Lower leg skin (tissue), 4 donors: ENCODE measurements at regions not wholly inside any gene's neighbourhood (a gene's known extent, or its start where the extent isn't known, plus 50 kb on each side); places are given as distances from the start of the nearest gene placed in this dataset.

Experiments used
- DNase-seq, 2 donors: peaks; one replicate each; pipeline ENCODE4 v3.0.0-alpha.2; 2019; ENCODE audit warnings: low spot score in 2 of 2
- H3K4me3 ChIP-seq: fragments of 200-600 bp; sonication (generic); 2 replicates; pipeline ENCODE4 v1.5.1; 2017; ENCODE audit warnings: mild to moderate bottlenecking, low read depth; ENCODE audit not compliant: poor library complexity, severe bottlenecking
- POLR2A ChIP-seq, 2 donors: fragments of 450-650 bp; IDR thresholded peaks; one replicate each; pipeline ENCODE4 v1.6.1; 2016 to 2017; ENCODE audit warnings: antibody characterized with exemption in 2 of 2, mild to moderate bottlenecking in 1 of 2, moderate library complexity in 1 of 2
- WGBS, 2 donors: methylation state at CpG; one replicate each; pipeline ENCODE4 v1.1.5; 2018; 5-methylcytosine and 5-hydroxymethylcytosine counted together
- intact Hi-C: fragments of 100-400 bp; cut with DNase I; formaldehyde crosslinking; loops from one replicate; pipeline ENCODE4 v1.15.0; 2023; ENCODE audit warnings: low total_unique reads
- TF ChIP-seq, protein P1 (sequence below), 3 donors: fragments of 450-650 bp; IDR thresholded peaks; one replicate each; pipeline ENCODE4 v1.5.1; 2016; ENCODE audit warnings: antibody characterized with exemption in 3 of 3, mild to moderate bottlenecking in 3 of 3, moderate library complexity in 2 of 3

DNA sequence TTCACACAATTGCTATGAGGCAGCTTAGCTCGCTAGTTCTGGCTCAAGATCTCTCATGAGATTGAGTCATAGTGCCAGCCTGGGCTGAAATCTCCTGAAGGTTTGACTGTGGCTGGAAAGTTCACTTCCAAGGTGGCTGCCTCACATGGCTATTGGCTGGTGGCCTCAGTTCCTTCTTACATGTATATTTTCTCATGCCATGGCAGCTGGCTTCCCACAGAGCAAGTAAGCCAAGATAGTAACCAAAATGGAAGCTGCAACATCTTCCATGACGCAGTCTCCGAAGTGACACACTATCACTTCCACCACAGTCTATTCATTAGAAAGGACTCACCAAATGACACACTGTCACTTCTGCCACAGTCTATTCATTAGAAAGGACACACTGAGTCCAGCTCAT is 160.4 kb upstream of the PRDM1 start:
- TF ChIP-seq, protein P1, sequence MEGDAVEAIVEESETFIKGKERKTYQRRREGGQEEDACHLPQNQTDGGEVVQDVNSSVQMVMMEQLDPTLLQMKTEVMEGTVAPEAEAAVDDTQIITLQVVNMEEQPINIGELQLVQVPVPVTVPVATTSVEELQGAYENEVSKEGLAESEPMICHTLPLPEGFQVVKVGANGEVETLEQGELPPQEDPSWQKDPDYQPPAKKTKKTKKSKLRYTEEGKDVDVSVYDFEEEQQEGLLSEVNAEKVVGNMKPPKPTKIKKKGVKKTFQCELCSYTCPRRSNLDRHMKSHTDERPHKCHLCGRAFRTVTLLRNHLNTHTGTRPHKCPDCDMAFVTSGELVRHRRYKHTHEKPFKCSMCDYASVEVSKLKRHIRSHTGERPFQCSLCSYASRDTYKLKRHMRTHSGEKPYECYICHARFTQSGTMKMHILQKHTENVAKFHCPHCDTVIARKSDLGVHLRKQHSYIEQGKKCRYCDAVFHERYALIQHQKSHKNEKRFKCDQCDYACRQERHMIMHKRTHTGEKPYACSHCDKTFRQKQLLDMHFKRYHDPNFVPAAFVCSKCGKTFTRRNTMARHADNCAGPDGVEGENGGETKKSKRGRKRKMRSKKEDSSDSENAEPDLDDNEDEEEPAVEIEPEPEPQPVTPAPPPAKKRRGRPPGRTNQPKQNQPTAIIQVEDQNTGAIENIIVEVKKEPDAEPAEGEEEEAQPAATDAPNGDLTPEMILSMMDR (IDR thresholded peaks at IDR 0.05) = no peak
- no peak for TF ChIP-seq POLR2A (IDR thresholded peaks at IDR 0.05)
- WGBS, 2 donors = 91 to 97% methylated on average over 3 of the region's 3 CpGs
- no peak overlapping the region for H3K4me3 ChIP-seq
- no peak for DNase-seq
- intact Hi-C loops = no loop called here

DNA sequence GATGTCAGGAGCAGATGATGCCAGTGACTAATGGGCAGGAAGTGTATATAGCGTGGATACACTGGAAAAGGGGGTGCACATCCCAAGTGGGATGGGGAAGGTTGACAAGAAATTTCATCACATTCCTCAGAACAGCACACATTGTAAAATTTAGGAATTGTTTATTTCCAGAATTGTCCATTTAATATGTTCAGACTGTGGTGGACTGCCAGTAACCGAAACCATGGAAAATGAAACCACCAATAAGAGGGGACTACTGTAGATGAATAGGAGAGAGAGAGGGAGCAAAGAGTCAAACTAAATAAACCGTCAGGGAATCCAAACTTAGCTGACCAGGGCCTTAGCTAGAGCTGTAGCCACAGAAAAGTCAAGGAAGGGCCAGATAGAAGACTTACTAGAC is 164.4 kb upstream of the PRDM1 start:
- TF ChIP-seq, protein P1 (IDR thresholded peaks at IDR 0.05) = no peak
- no peak for TF ChIP-seq POLR2A (IDR thresholded peaks at IDR 0.05)
- intact Hi-C loops = no loop called here
- WGBS, 2 donors = 84 to 87% methylated on average over 3 of the region's 3 CpGs
- DNase-seq = no peak
- no peak overlapping the region for H3K4me3 ChIP-seq

DNA sequence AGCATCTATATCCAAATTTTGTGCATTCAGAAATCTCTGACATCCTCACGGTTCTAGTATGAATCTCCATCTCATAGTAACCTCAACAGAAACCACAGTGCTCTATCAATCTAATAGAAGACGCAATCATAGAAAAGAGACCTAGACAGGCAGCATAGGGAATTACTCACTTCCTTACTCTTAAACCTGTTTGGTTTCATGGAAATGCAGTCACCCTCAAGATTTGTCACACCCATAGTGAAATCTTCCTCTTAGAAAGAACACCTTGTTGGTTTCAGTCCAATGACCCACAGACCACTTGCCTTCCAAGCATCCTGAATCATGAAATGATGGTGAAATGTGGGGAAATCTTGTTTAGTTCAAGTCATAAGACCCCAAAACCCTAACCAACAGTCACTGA is 166.1 kb upstream of the PRDM1 start:
- no peak overlapping the region for H3K4me3 ChIP-seq
- no peak for TF ChIP-seq POLR2A (IDR thresholded peaks at IDR 0.05)
- TF ChIP-seq, protein P1 (IDR thresholded peaks at IDR 0.05) = no peak
- no peak for DNase-seq
- 86 to 90% methylated on average over 2 of the region's 2 CpGs for WGBS, 2 donors
- intact Hi-C loops = no loop called here

DNA sequence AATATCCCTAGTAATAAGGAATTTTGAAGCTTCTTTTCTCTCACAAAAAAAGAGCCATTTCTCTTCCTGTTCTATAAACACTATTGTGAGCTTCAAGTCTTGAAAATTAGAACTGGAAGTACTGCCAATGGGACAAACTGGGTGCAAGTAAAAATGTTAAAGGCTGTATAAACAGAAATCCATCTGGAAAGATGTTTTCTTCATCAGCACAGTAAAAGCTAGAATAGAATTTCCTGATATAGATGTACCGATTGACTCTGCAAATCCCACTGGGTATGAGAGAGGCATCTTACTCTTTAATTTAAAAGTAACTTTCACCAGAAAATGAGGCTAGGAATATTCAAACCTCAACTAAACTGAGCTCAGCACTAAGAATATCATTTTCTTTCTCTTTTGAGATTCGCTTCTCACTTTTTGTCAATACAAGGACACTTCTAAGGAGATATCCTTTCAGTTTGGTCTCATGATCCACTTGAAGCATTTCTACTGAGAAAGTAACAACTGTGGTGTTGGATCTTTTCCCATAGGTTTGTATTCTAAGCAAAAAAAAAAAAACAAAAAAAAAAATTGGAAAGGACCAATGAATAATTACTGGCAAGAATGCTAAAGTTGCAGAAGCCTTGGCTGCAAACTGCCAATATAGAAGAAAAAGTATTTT is 169.0 kb upstream of the PRDM1 start:
- TF ChIP-seq, protein P1 (IDR thresholded peaks at IDR 0.05) = no peak
- no peak for TF ChIP-seq POLR2A (IDR thresholded peaks at IDR 0.05)
- 61 to 80% methylated on average over 2 of the region's 2 CpGs for WGBS, 2 donors
- intact Hi-C loops = no loop called here

DNA sequence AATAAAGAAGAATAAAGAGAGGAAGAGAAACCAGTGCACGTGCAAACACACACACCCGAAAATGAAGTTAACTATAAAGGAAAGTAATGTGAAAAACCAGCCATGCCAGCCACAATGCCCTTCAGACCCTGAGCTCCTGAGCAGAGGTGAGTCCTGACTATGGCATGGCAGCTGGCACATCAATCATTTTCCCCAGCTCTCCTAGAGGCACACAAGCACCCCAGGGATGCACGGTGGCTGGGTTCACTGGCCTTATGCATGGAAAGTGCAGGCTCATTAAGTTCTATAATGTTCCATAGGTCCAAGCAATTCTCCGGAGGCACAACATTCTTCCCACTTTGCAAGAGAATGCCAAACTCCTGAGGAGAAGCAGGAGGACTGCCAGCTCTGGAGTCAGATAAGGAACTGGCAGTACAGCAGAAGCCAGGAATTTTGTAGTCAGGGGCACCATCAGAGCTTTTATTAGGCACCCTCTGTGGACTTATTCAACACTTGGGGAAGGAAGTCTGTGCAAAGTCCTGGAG is 175.0 kb upstream of the PRDM1 start:
- 79 to 82% methylated on average over 4 of the region's 4 CpGs for WGBS, 2 donors
- TF ChIP-seq, protein P1 (IDR thresholded peaks at IDR 0.05) = no peak
- TF ChIP-seq POLR2A (IDR thresholded peaks at IDR 0.05) = no peak
- intact Hi-C loops = no loop called here

More for the DNA sequence above, 169.0 kb upstream of the PRDM1 start:
- DNase-seq = no peak
- no peak overlapping the region for H3K4me3 ChIP-seq

DNA sequence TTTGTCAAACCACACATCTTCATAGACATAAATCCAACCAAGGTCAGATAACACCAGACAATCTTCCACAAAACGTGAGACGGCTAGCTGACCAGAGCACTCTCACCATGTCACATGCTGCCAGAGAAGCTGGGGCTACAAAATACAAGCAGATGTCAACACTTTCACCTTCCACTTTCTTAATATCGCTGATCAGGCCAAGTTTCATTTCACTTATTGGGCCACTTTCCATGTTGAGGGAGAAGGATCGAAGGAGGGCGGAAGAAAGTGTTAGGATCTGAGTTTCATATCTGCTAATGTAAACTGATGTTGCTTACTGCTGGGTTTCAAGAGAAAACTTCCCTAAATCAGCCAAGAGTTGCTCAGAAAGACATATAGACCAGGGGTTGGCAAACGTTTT is 177.0 kb upstream of the PRDM1 start:
- intact Hi-C loops = no loop called here
- no peak overlapping the region for H3K4me3 ChIP-seq
- TF ChIP-seq POLR2A (IDR thresholded peaks at IDR 0.05) = no peak
- TF ChIP-seq, protein P1 (IDR thresholded peaks at IDR 0.05) = no peak
- peak in 1 of 2 donors; percentile 27 for DNase-seq
- 80 to 88% methylated on average over 6 of the region's 6 CpGs for WGBS, 2 donors

More for the DNA sequence above, 175.0 kb upstream of the PRDM1 start:
- no peak for DNase-seq
- H3K4me3 ChIP-seq = no peak overlapping the region
